Calu3 (cell line): ENCODE measurements at regions not wholly inside any gene's neighbourhood (a gene's known extent, or its start where the extent isn't known, plus 50 kb on each side); places are given as distances from the start of the nearest gene placed in this dataset.

Experiments
- BruUV-seq: library from RNA; stranded (reverse); fragments of 400-500 nt; replicated peaks from 2 replicates; lab custom pipeline; 2021; lab: Mats Ljungman, UMichigan
- CTCF ChIA-PET: fragments of 300-600 bp; sonication (Branson Sonifier 250); formaldehyde crosslinking; loops from one replicate; lab custom pipeline; 2022; ENCODE audit warnings: antibody characterized with exemption; lab: Charles Lee
- DNase-seq: peaks from one replicate; pipeline ENCODE4 v3.0.0; 2022
- H3K27ac Mint-ChIP-seq: one replicate; pipeline ENCODE4 v1.8.0; 2022; ENCODE audit warnings: mixed read lengths; ENCODE audit not compliant: unreplicated experiment
- H3K27me3 Mint-ChIP-seq: one replicate; pipeline ENCODE4 v1.8.0; 2022; ENCODE audit warnings: mixed read lengths; ENCODE audit not compliant: unreplicated experiment
- H3K36me3 Mint-ChIP-seq: one replicate; pipeline ENCODE4 v1.8.0; 2022; ENCODE audit warnings: mild to moderate bottlenecking, moderate library complexity, mixed read lengths; ENCODE audit not compliant: insufficient read depth, unreplicated experiment
- H3K4me1 Mint-ChIP-seq: one replicate; pipeline ENCODE4 v1.8.0; 2022; ENCODE audit warnings: mild to moderate bottlenecking, low read depth, mixed read lengths; ENCODE audit not compliant: unreplicated experiment
- H3K4me3 Mint-ChIP-seq: one replicate; pipeline ENCODE4 v1.8.0; 2022; ENCODE audit warnings: mild to moderate bottlenecking, low read depth, moderate library complexity, mixed read lengths; ENCODE audit not compliant: unreplicated experiment
- H3K9me3 Mint-ChIP-seq: one replicate; pipeline ENCODE4 v1.8.0; 2022; ENCODE audit warnings: low read depth, mixed read lengths; ENCODE audit not compliant: unreplicated experiment
- intact Hi-C: fragments of 100-400 bp; cut with micrococcal nuclease; formaldehyde crosslinking; loops from one replicate; pipeline ENCODE4 v1.10.0; 2022; ENCODE audit not compliant: unreplicated experiment
- TF ChIP-seq, protein P1 (sequence below): fragments of 200-600 bp; IDR thresholded peaks from one replicate; pipeline ENCODE4 v1.8.0; 2022; ENCODE audit warnings: antibody characterized with exemption; ENCODE audit not compliant: unreplicated experiment

DNA sequence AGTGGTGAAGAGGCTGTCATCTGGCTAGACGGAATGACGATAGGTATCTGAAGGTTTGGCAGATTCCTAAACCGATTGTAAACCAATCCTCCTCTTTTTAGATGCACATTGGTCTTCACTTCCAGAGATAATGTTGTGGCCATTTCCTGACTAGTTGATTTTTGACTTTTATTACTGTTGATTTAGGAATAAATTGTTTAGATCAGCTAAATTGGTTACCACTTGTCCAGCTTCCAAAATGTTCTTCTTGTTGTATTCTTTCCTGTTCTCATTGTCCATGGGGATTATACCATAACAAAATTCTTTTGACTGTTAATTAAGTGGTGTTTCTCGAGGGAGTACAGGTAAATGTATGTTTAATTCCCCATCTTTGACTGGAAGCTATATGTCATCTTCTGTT lies 119.7 kb downstream of the MACROH2A1 start:
- intact Hi-C loops, result no loop called here
- Mint-ChIP-seq H3K4me3 (no peak overlapping the region), H3K27me3 (peaks cover 86% of the 10 kb centered on the region), H3K27ac (no peak overlapping the region), H3K36me3 (no peaks in the 10 kb centered on the region), H3K4me1 (no peaks in the 10 kb centered on the region), H3K9me3 (no peaks in the 10 kb centered on the region)
- no TSS peak for BruUV-seq
- DNase-seq, result no peak
- TF ChIP-seq, protein P1, sequence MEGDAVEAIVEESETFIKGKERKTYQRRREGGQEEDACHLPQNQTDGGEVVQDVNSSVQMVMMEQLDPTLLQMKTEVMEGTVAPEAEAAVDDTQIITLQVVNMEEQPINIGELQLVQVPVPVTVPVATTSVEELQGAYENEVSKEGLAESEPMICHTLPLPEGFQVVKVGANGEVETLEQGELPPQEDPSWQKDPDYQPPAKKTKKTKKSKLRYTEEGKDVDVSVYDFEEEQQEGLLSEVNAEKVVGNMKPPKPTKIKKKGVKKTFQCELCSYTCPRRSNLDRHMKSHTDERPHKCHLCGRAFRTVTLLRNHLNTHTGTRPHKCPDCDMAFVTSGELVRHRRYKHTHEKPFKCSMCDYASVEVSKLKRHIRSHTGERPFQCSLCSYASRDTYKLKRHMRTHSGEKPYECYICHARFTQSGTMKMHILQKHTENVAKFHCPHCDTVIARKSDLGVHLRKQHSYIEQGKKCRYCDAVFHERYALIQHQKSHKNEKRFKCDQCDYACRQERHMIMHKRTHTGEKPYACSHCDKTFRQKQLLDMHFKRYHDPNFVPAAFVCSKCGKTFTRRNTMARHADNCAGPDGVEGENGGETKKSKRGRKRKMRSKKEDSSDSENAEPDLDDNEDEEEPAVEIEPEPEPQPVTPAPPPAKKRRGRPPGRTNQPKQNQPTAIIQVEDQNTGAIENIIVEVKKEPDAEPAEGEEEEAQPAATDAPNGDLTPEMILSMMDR, result no peak
- CTCF ChIA-PET, result no interaction called here

DNA sequence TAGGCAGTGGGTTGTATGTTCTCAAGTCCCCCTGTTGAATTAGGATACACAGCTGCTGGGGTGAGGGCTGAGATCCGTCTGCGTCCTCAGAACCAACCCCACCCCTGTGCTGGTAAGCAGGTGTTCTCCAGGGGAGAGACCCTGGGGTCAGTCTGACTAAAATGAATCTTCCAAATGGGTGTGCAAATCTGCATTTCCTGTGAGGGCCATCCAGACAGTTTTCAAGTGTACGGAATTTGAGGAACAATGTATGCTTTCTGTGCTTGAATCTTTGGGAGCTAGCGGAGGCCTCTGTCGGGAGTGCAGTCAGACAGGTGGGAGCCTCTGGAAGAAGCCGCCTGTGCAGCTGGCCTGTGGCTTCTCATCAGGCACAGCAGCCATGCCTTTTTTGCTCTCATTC lies 122.9 kb downstream of the MACROH2A1 start:
- Mint-ChIP-seq H3K9me3 (no peaks in the 10 kb centered on the region), H3K4me1 (no peaks in the 10 kb centered on the region), H3K27ac (no peak overlapping the region), H3K4me3 (no peak overlapping the region), H3K36me3 (no peaks in the 10 kb centered on the region), H3K27me3 (peaks cover 89% of the 10 kb centered on the region)
- intact Hi-C loops, result no loop called here
- BruUV-seq, result no TSS peak
- CTCF ChIA-PET, result no interaction called here
- TF ChIP-seq, protein P1, result no peak
- no peak for DNase-seq

GRCh38 chr5:135273212-135273611 lies 125.8 kb downstream of the MACROH2A1 start:
- intact Hi-C loops, result no loop called here
- BruUV-seq, result no TSS peak
- H3K4me1 Mint-ChIP-seq, result no peaks in the 10 kb centered on the region
- H3K36me3 Mint-ChIP-seq, result no peaks in the 10 kb centered on the region
- no peaks in the 10 kb centered on the region for H3K9me3 Mint-ChIP-seq
- no peak for DNase-seq
- TF ChIP-seq, protein P1, result no peak
- H3K4me3 Mint-ChIP-seq, result no peak overlapping the region
- CTCF ChIA-PET, result interaction anchor here (0.6 kb wide), 1 partner anchor 322 kb away, joined by 3 read pairs; no protein-coding TSS in a partner anchor
- H3K27ac Mint-ChIP-seq, result no peak overlapping the region
- peaks cover 65% of the 10 kb centered on the region for H3K27me3 Mint-ChIP-seq

DNA sequence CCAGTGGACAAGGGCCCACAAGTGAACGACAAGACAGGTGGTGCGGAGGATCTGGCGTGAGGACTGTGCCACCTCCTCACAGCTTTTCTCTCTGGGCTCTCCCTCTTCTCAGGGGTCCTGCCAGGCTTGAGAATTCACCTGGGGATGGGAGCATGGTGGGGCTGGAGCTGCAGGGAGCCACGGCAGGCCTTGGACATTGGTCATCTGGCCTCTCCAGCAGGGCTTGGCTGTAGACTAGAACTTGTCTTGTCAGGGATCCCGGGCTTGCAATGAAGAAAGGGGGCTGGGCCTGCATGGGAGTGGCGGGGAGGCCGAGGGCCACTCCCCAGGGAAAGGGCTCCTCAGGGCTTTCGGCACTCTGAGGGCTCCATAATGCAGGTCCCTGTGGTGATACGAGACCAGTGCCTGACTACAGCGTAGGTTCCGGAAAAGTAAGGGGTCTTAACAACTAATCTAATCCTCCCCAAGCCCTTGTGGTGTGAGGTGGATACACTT lies 126.7 kb downstream of the MACROH2A1 start:
- no peaks in the 10 kb centered on the region for H3K36me3 Mint-ChIP-seq
- intact Hi-C loops, result no loop called here
- DNase-seq, result no peak
- peaks cover 64% of the 10 kb centered on the region for H3K27me3 Mint-ChIP-seq
- H3K27ac Mint-ChIP-seq, result no peak overlapping the region
- no peaks in the 10 kb centered on the region for H3K9me3 Mint-ChIP-seq
- no TSS peak for BruUV-seq
- TF ChIP-seq, protein P1, result no peak
- H3K4me1 Mint-ChIP-seq, result no peaks in the 10 kb centered on the region
- no peak overlapping the region for H3K4me3 Mint-ChIP-seq
- CTCF ChIA-PET, result interaction anchor here (0.6 kb wide), 1 partner anchor 757 kb away, joined by 3 read pairs; the partner anchor contains the start of gene TGFBI
